ENCODE measurements at regions not wholly inside any gene's neighbourhood (a gene's known extent, or its start where the extent isn't known, plus 50 kb on each side); places are given as distances from the start of the nearest gene placed in this dataset.
A peak's percentile ranks its signal among the peaks of the same experiment; 100 is the strongest.
"Not testable (repeated sequence)": the region's sequence is repeated elsewhere in the genome, so short reads cannot be mapped to it uniquely, and the experiment has no call there.

- DNase-seq (ENCODE audit: low read depth): no peak
Observed at GRCh38 chr6:119726086-119726485, 376.5 kb upstream of the MAN1A1 start.

DNA sequence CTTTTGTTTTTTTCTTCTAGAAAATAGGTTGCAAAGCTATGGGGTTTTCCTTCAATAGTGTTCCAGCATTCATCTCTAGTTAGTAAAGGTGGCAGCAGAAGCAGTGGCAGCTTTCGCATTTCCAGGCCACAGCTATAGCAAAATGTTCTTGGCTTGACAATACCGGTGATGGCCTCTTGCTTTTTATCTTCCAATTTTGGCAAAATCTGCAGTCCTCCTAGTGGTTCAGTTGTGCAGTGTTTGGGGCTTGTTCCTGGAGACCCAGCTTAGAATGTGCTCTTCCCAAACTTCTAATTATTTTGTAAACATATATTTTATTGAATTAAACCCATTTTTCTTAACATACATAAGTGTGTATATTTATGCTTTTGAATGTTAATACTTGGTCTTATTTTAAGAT is 370.6 kb upstream of the MAN1A1 start:
- peak; percentile 23 for DNase-seq (ENCODE audit: low read depth)

GRCh38 chr6:119717942-119718341 is 368.4 kb upstream of the MAN1A1 start:
- DNase-seq (ENCODE audit: low read depth): no peak

DNA sequence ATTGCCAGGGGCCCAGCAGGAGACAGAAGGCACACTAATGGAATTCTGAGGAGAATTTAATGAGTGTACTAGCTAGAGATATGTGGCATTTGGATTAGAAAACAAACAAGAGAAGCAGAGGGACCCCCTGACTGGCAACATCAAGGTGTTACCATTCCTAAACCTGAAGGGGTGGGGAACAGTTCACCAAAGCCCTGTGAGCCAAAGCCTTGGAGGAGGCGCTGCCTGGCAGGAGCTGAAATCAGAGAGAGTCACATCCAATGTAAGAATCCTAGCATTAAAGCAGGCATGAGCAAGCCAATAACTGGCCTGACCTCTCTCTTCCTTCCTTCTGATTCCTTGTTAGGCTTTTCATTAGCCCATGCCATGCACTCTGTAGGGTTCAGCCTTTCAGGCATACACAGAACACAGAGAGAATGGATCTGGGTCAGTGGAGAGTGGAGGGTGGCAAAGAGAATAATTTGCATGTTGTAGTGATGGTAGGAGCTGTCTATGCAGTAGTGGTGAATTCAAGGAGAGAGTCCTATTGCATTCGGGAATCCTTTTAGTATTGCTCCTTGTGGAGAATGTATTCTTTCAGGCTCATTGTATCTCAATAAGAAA is 367.2 kb upstream of the MAN1A1 start:
- DNase-seq (ENCODE audit: low read depth): no peak

DNA sequence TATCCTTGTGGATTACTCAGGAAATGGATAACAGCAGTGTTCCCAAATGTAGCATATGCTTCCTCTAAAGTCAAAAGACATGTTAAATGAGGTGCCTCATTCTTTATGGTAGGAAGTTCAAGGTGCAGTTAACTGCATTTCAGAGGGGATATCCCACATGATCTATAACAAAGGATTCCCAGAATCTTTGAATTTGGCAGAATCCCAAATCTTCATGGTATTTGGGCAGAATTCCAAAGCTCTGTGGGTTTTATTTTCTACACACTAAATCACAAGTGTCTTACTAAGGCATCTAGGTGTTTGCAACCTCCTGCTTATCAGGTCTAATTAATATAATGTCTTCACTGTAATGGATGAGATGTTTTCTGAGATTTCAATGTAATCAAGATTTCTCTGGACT is 364.3 kb upstream of the MAN1A1 start:
- DNase-seq (ENCODE audit: low read depth): no peak

- DNase-seq (ENCODE audit: low read depth): no peak
Observed at GRCh38 chr6:119686644-119687043, 337.1 kb upstream of the MAN1A1 start.

GRCh38 chr6:119686240-119686639 is 336.7 kb upstream of the MAN1A1 start:
- DNase-seq (ENCODE audit: low read depth): no peak

GRCh38 chr6:119683671-119684070 is 334.1 kb upstream of the MAN1A1 start:
- DNase-seq (ENCODE audit: low read depth): no peak

DNA sequence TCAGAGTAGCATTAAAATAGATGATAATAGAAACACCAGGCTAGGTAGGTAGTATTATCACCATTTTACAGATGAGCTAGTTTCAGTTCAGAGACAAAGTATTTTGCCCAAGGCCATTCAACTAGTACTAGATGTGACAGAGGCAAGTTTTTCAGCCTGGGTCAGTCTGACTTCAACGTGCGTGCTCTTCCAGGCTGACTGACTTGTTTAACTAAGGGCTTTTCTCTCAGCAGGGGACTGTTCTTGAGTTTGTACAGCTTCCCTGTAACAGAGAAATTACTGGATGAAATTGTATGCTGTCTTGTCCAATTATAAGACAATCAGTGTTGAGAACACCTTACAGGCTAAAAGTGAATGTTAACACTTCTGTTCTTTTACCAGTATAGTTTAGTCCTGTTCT is 333.5 kb upstream of the MAN1A1 start:
- no peak for DNase-seq (ENCODE audit: low read depth)

DNA sequence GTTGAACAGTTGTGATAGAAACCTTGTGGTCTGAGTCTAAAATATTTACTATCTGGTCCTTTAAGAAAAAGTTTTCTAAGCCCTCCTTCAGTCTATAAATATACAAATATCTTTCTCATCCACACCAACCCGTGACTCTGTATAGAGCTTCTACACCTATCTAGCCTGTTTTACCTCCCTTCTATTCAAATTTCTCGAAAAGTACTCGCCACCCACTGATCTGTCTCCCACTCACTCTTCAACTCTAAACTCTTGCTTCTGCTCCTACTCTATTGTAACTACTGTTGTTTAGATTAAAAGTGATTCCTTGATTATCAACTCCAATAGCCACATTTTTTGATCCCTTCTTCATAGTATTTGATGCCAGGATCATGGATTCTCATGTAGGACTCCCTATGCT is 329.4 kb upstream of the MAN1A1 start:
- no peak for DNase-seq (ENCODE audit: low read depth)

- DNase-seq (ENCODE audit: low read depth): no peak
Observed at GRCh38 chr6:119677384-119677783, 327.8 kb upstream of the MAN1A1 start.

GRCh38 chr6:119676961-119677360 is 327.4 kb upstream of the MAN1A1 start:
- DNase-seq (ENCODE audit: low read depth): peak; percentile 44

GRCh38 chr6:119676230-119676629 is 326.7 kb upstream of the MAN1A1 start:
- DNase-seq (ENCODE audit: low read depth): no peak

DNA sequence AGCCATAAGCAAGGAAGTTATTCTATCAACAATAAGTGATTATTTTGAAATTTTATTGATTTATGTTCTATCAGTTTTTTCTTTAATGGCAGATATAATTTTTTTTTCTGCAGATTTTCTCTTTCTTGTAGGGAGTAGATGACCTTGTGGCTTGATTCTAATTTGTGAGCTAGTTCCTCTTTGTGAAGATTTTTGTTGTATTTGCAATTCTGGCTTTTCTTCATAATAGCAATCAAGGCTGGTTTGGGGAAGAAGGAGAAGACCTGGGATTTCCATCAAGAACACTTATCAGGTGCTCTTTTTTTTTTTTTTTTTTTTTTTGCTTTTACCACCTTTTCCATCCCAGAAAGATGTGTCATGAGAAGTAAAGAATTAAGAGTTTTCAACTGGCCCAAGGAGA is 324.2 kb upstream of the MAN1A1 start:
- no peak for DNase-seq (ENCODE audit: low read depth)

- no peak for DNase-seq (ENCODE audit: low read depth)
Observed at GRCh38 chr6:119672725-119673124, 323.2 kb upstream of the MAN1A1 start.

- no peak for DNase-seq (ENCODE audit: low read depth)
Observed at GRCh38 chr6:119671105-119671504, 321.5 kb upstream of the MAN1A1 start.

- peak; percentile 36 for DNase-seq (ENCODE audit: low read depth)
Observed at GRCh38 chr6:119669221-119669620, 319.7 kb upstream of the MAN1A1 start.

DNA sequence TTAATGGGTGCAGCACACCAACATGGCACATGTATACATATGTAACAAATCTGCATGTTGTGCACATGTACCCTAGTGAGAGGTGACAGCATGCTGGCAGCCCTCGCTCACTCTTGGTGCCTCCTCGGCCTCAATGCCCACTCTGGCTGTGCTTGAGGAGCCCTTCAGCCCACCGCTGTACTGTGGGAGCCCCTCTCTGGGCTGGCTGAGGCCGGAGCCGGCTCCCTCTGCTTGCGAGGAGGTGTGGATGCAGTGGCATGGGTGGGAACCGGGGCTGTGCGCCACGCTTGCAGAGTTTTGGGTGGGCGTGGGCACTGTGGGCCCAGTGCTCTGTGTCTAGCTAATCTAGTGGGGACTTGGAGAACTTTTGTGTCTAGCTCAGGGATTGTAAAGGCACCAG is 315.9 kb upstream of the MAN1A1 start:
- DNase-seq (ENCODE audit: low read depth): not testable (repeated sequence)

DNA sequence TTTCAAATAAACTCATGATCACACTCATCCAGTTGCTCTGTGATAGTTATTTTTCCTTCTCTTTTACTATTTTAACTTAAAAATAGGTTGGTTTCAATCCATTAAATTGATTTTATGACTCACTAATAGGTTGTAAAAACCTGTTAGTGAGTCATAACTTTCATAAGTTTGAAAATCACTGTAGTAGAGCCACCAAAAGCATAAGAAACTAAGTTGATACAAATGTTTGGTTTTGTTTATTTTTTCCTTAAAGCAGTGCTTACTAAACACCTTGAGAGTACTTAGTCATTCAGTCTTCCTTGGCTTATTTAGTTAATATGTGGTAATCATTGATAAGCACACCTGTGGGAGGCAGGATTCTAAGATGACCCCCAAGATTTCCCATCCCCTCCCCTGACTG is 312.1 kb upstream of the MAN1A1 start:
- no peak for DNase-seq (ENCODE audit: low read depth)

DNA sequence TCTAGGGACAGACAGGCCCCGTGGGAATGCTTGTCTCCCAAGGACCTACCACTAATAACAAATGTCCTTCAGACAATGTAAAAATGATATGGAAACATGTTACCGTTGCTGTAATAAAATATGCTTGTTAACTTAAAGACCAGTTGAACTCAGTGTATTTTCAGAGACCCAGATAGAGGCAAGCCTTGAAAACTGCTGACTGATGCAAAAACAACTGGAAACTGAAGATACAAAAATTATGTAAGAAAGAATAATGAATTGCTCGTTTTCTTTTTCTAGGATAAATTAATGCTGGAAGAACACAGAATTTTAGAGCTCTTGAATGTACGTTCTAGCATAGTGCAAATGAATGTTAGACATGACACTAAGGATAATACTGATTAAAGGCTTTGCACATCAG is 311.5 kb upstream of the MAN1A1 start:
- no peak for DNase-seq (ENCODE audit: low read depth)

- no peak for DNase-seq (ENCODE audit: low read depth)
Observed at GRCh38 chr6:119658917-119659316, 309.4 kb upstream of the MAN1A1 start.

DNA sequence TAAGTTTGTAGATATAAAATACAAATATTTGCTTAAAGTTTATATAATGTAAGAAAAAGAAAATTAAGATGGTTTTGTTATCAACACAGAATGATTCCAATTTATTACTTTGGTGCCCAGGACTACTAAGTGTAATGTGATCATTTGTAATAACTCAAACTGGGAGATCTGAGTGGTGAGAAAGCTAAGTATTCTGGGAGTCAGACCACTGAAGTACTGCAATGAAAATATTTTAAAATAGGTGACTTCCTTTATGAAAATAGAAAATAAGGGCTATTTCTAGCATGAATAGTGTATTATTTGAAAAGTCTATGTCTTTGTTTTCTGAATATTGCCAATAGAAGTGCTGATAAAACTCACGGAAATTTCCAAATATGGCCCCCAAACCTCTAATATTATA is 305.6 kb upstream of the MAN1A1 start:
- DNase-seq (ENCODE audit: low read depth): no peak

DNA sequence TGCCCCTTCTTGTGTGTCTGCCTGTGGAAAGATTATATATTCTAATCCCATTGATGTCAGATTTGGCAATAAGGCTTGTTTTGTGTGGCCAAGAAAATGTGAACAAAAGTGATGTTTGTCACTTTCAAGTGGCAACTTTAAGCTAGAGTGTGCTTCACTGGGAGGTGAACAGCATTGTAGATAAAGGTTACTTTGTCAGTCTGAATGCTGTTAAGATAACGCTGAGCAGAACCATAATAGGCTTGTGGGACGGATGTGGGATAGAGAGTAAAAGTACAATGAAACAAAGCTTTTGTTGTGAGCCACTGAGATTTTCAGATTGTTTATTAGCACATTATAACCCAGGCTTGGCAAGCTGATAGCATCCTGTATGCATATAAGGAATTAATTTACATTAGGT is 303.8 kb upstream of the MAN1A1 start:
- no peak for DNase-seq (ENCODE audit: low read depth)

GRCh38 chr6:119649531-119649930 is 300.0 kb upstream of the MAN1A1 start:
- DNase-seq (ENCODE audit: low read depth): no peak

DNA sequence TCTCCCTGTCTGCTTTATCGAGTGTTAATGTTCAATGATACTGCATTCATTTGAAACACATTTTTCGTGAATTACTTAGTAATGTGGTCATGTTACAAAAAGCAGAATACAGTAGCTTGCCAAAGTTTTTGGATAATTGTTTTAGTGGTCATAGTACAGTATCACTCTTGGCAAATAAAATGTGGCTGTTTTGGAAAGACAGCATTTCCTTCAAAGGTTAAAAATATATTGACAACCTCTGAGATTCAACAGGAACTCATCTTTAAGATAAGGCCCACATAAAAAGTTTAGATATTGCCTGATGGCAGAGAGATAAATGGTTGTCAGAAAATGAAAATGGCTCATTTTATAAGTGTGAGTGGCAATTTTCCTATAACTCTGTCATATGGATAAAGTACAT is 297.7 kb upstream of the MAN1A1 start:
- no peak for DNase-seq (ENCODE audit: low read depth)
